Erythroblast (primary cell): ENCODE measurements at regions not wholly inside any gene's neighbourhood (a gene's known extent, or its start where the extent isn't known, plus 50 kb on each side); places are given as distances from the start of the nearest gene placed in this dataset.
A peak's percentile ranks its signal among the peaks of the same experiment; 100 is the strongest.

Source experiments
- DNase-seq, 2 experiments: peaks; one replicate each; lab custom pipeline; 2025; lab: John Stamatoyannopoulos, UW
- GATA1 ChIP-seq: IDR thresholded peaks from 2 replicates; pipeline ENCODE4 v1.6.1; 2011; ENCODE audit warnings: low read depth, mild to moderate bottlenecking, control low read depth, low read length, moderate library complexity
- POLR2A ChIP-seq: IDR thresholded peaks from 2 replicates; pipeline ENCODE4 v1.6.1; 2011; ENCODE audit warnings: mild to moderate bottlenecking, low read length

DNA sequence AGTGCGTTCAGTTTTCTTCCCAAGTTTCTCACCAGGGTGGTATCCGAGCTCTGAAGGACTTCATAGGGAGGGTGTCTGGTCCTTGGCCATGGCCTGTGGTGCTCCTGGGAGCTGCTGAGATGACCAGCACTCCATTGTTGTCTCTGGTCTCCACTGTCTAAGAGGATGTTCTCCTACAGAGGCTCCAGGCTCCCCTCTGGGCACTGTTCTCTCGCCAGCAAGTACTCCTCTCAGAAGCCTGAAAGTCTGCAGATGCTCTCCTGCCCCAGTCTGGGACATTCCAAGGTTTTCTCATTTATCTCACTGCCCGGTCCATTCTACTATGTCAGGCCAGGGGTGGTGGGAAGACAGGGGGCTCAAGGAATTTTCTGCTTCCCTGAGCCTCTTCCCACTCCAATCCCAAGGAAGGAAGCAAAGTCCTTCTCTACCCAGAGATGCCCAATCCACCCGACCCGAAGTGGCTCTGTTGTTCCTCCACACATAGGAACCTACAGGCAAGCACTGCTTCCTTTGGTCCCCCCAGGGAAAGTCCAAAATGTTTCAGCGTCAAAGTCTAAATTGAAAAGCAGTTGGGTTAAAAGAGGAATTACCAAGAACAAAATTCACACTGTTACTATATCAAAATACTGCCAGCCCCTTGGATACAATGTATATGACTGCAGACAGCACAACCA, 110.5 kb downstream of the GYPC start:
- no peak for TF ChIP-seq POLR2A
- no peak for DNase-seq

GRCh38 chr2:126766969-126767296, 111.0 kb downstream of the GYPC start:
- no peak for TF ChIP-seq POLR2A
- no peak for TF ChIP-seq GATA1
- DNase-seq, result no peak

DNA sequence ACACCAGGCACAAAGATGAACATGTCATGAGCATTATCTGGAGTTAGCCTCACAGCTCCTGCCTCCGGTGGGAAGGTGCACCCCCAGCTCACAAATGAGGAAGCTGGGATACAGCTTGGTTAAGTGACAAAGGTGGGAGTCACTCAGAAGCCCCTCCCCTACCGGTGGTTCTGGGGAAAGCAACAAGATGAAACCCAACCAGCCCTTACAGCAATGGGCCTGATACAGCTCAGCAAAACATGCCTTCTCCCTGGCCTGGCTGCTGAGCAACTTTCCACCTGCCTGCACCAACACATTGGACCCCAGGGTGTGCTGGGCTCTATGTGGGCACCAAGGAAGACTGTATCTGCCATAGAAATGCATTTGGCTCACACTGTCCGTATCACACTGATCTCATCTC, 113.2 kb downstream of the GYPC start:
- TF ChIP-seq POLR2A, result no peak
- TF ChIP-seq GATA1, result no peak
- no peak for DNase-seq

GRCh38 chr2:126770466-126770865, 114.5 kb downstream of the GYPC start:
- TF ChIP-seq GATA1 (no peak), POLR2A (no peak)
- no peak for DNase-seq

DNA sequence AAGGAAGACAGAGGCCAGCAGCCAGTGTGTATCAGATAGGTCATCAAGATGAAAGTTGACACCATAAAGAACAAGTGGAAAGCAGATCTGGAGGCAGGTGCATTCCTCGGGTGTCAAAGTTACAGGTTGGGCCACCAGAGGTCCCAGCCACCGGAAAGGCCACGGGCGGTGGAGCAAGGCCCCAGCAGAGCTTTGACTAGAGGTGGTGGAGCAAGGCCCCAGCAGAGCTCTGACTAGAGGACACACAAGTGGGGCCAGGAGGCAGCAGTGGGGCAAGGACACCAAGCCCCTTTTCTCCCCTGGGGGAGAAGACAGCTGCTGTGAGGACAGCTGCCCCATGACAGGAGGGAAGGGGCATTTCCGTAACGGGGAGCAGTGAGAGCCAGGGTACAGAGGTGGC, 115.1 kb downstream of the GYPC start:
- no peak for DNase-seq
- TF ChIP-seq GATA1, result no peak
- no peak for TF ChIP-seq POLR2A

- TF ChIP-seq POLR2A, result no peak
- TF ChIP-seq GATA1, result no peak
- DNase-seq, result no peak
Observed at GRCh38 chr2:126771501-126772195, 115.7 kb downstream of the GYPC start.

DNA sequence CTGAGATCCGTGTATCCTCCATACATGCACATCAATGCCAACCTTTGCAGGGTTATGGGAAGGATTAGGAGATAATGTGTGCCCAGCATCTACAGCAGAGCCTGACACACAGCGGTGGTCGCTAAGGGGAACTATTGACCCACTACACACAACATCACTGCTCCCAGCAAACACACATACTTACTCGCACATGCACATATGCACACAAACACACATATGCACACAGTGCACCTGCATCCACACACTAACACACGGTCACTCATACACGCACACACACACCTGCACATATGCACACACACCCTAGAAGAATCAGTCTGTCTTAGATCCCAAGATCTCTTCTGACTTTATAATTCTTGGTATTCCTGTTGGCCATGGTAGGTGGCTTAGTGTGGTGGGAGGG, 118.3 kb downstream of the GYPC start:
- no peak for TF ChIP-seq POLR2A
- no peak for TF ChIP-seq GATA1
- DNase-seq, result no peak

GRCh38 chr2:126774761-126775160, 118.8 kb downstream of the GYPC start:
- TF ChIP-seq GATA1, result no peak
- no peak for TF ChIP-seq POLR2A
- no peak for DNase-seq

GRCh38 chr2:126775300-126775985, 119.5 kb downstream of the GYPC start:
- TF ChIP-seq GATA1 (no peak), POLR2A (no peak)
- DNase-seq, result no peak

GRCh38 chr2:126776255-126776654, 120.3 kb downstream of the GYPC start:
- DNase-seq, result no peak
- no peak for TF ChIP-seq POLR2A
- no peak for TF ChIP-seq GATA1

GRCh38 chr2:126776692-126777619, 121.0 kb downstream of the GYPC start:
- no peak for TF ChIP-seq GATA1
- TF ChIP-seq POLR2A, result no peak
- peak; percentile 76 to 88 for DNase-seq

GRCh38 chr2:126777620-126777978, 121.1 kb upstream of the TEX51 start:
- DNase-seq, result no peak
- TF ChIP-seq POLR2A, result no peak
- TF ChIP-seq GATA1, result no peak
